Prostate gland (tissue), 2 donors: ENCODE measurements at regions not wholly inside any gene's neighbourhood (a gene's known extent, or its start where the extent isn't known, plus 50 kb on each side); places are given as distances from the start of the nearest gene placed in this dataset.

ENCODE experiments used
- CTCF ChIP-seq, 4 experiments: fragments of 200-600 bp in 2 of 4; fragments of 450-650 bp in 2 of 4; sonication (generic) in 2 of 4; IDR thresholded peaks; 1 replicate in 3 of 4; 2 replicates in 1 of 4; pipeline ENCODE4 v1.5.1; 2016 to 2019; ENCODE audit warnings: antibody characterized with exemption in 4 of 4, mild to moderate bottlenecking in 2 of 4, moderate library complexity in 2 of 4
- POLR2AphosphoS5 ChIP-seq: sonication (generic); formaldehyde crosslinking; IDR thresholded peaks from one replicate; pipeline ENCODE4 v1.6.1; 2017; ENCODE audit warnings: antibody characterized with exemption

GRCh38 chrX:109839694-109840567 is 106.9 kb upstream of the ACSL4 start:
- TF ChIP-seq CTCF (IDR thresholded peaks at IDR 0.05) = no peak
- no peak for TF ChIP-seq POLR2AphosphoS5
